ENCODE measurements at regions not wholly inside any gene's neighbourhood (a gene's known extent, or its start where the extent isn't known, plus 50 kb on each side); places are given as distances from the start of the nearest gene placed in this dataset.

- DNase-seq (ENCODE audit: low spot score) = no peak
- CTCF ChIA-PET (ENCODE audit: low intra/inter-chr PET ratio, low total read pairs) = no interaction called here
Observed at GRCh38 chr4:119921830-119922229, 144.8 kb downstream of the MAD2L1 start.

GRCh38 chr4:119906277-119906676 is 160.4 kb downstream of the MAD2L1 start:
- DNase-seq (ENCODE audit: low spot score) (no peak), ATAC-seq (no peak), FAIRE-seq (no peak)
- H3K79me2 ChIP-seq (ENCODE audit: insufficient read depth, low read length) = no peaks in the 10 kb centered on the region
- BruUV-seq (replicated peaks) = no TSS peak
- H3K9me3 ChIP-seq (ENCODE audit: low read length) = peaks cover 4% of the 10 kb centered on the region
- no peaks in the 10 kb centered on the region for H4K20me1 ChIP-seq (ENCODE audit: insufficient read depth, low read length)
- 9% methylated on average over 6 of the region's 6 CpGs for WGBS (ENCODE audit: low lambda C conversion rate)
- H3K27ac ChIP-seq (ENCODE audit: extremely low read length, insufficient read depth, low read length) = no peak overlapping the region
- no peaks in the 10 kb centered on the region for H3K4me1 ChIP-seq (ENCODE audit: insufficient read depth, low read length)
- no peak overlapping the region for H3K4me2 ChIP-seq (ENCODE audit: low read depth, low read length)
- no peak overlapping the region for H3K9ac ChIP-seq (ENCODE audit: insufficient read depth, low read depth, low read length)
- POLR2A ChIA-PET = no interaction called here
- CTCF ChIA-PET (ENCODE audit: low intra/inter-chr PET ratio, low total read pairs) = no interaction called here
- H3K27me3 ChIP-seq (ENCODE audit: control insufficient read depth in 1 of 2, insufficient read depth in 2 of 2, low read length in 2 of 2) = no peaks in the 10 kb centered on the region; a peak in 1 of 5 replicates
- H3K36me3 ChIP-seq (replicated peaks in 1 of 2; ENCODE audit: control insufficient read depth in 1 of 2, insufficient read depth in 2 of 2, low read length in 2 of 2) = no peaks in the 10 kb centered on the region
- no peak for TF ChIP-seq ZNF292 (CRISPR knock-in tag; IDR thresholded peaks at IDR 0.05; ENCODE audit: borderline replicate concordance, low read depth)
- no peak for TF ChIP-seq NR2F2 (IDR thresholded peaks at IDR 0.05; ENCODE audit: borderline replicate concordance, low read depth)
- no peak for TF ChIP-seq NFYC (CRISPR knock-in tag; IDR thresholded peaks at IDR 0.05)
- TF ChIP-seq ZNF720 (CRISPR knock-in tag; IDR thresholded peaks at IDR 0.05) = no peak
- no peak for TF ChIP-seq ZNF484 (CRISPR knock-in tag; IDR thresholded peaks at IDR 0.05; ENCODE audit: borderline replicate concordance, low read depth)
- no peak for TF ChIP-seq RELA (CRISPR knock-in tag; IDR thresholded peaks at IDR 0.05)
- no peak for TF ChIP-seq CENPX (CRISPR knock-in tag; IDR thresholded peaks at IDR 0.05)
- no peak for TF ChIP-seq SNAI1 (CRISPR knock-in tag; IDR thresholded peaks at IDR 0.05; ENCODE audit: borderline replicate concordance)
- TF ChIP-seq ATF4 (CRISPR knock-in tag; IDR thresholded peaks at IDR 0.05) = no peak
- TF ChIP-seq NFE2L2 (IDR thresholded peaks at IDR 0.05; ENCODE audit: low read length) = no peak
- TF ChIP-seq SALL2 (CRISPR knock-in tag; IDR thresholded peaks at IDR 0.05) = no peak
- H3K4me3 ChIP-seq (replicated peaks in 1 of 3; ENCODE audit: insufficient read depth in 1 of 3, low read depth in 2 of 3, low read length in 3 of 3) = no peak overlapping the region
- H2AFZ ChIP-seq (ENCODE audit: low read length) = no peak overlapping the region
- intact Hi-C loops (cut with micrococcal nuclease; ENCODE audit: unreplicated experiment) = no loop called here
- in situ Hi-C loops (cut with HindIII; ENCODE audit: extremely low pct_ligation_motif_present, low pct_unique_long_range_greater_than_20kb) = no loop called here

More at GRCh38 chr4:119921830-119922229, 144.8 kb downstream of the MAD2L1 start:
- Histone ChIP-seq H3K4me3 (replicated peaks in 1 of 3; ENCODE audit: insufficient read depth in 1 of 3, low read depth in 2 of 3, low read length in 3 of 3) (no peak overlapping the region), H3K4me2 (ENCODE audit: low read depth, low read length) (no peak overlapping the region), H3K79me2 (ENCODE audit: insufficient read depth, low read length) (no peaks in the 10 kb centered on the region), H3K4me1 (ENCODE audit: insufficient read depth, low read length) (no peaks in the 10 kb centered on the region), H3K27me3 (ENCODE audit: control insufficient read depth in 1 of 2, insufficient read depth in 2 of 2, low read length in 2 of 2) (no peaks in the 10 kb centered on the region; a peak in 1 of 5 replicates), H4K20me1 (ENCODE audit: insufficient read depth, low read length) (no peaks in the 10 kb centered on the region), H3K9me3 (ENCODE audit: low read length) (no peaks in the 10 kb centered on the region), H3K9ac (ENCODE audit: insufficient read depth, low read depth, low read length) (no peak overlapping the region), H3K36me3 (replicated peaks in 1 of 2; ENCODE audit: control insufficient read depth in 1 of 2, insufficient read depth in 2 of 2, low read length in 2 of 2) (no peaks in the 10 kb centered on the region), H2AFZ (ENCODE audit: low read length) (no peak overlapping the region), H3K27ac (ENCODE audit: extremely low read length, insufficient read depth, low read length) (no peak overlapping the region)
- intact Hi-C loops (cut with micrococcal nuclease; ENCODE audit: unreplicated experiment) = no loop called here
- BruUV-seq (replicated peaks) = no TSS peak
- ATAC-seq = no peak
- no peak for FAIRE-seq
- POLR2A ChIA-PET = no interaction called here
- TF ChIP-seq GABPA (IDR thresholded peaks at IDR 0.05; ENCODE audit: low read depth, low read length) (no peak), GABPA (CRISPR knock-in tag; IDR thresholded peaks at IDR 0.05; ENCODE audit: low read depth) (no peak), NFYC (CRISPR knock-in tag; IDR thresholded peaks at IDR 0.05) (no peak), PCBP1 (IDR thresholded peaks at IDR 0.05; ENCODE audit: borderline replicate concordance, low read depth, low read length) (no peak), TBX2 (CRISPR knock-in tag; IDR thresholded peaks at IDR 0.05; ENCODE audit: borderline replicate concordance) (no peak), NFE2L2 (IDR thresholded peaks at IDR 0.05; ENCODE audit: low read length) (no peak), THAP7 (CRISPR knock-in tag; IDR thresholded peaks at IDR 0.05) (no peak), ZNF530 (CRISPR knock-in tag; IDR thresholded peaks at IDR 0.05; ENCODE audit: low read depth) (no peak), SMYD3 (CRISPR knock-in tag; IDR thresholded peaks at IDR 0.05) (no peak), PAF1 (CRISPR knock-in tag; IDR thresholded peaks at IDR 0.05) (no peak), ZMYM4 (CRISPR knock-in tag; IDR thresholded peaks at IDR 0.05) (no peak)
- in situ Hi-C loops (cut with HindIII; ENCODE audit: extremely low pct_ligation_motif_present, low pct_unique_long_range_greater_than_20kb) = no loop called here
- 20% methylated on average over 4 of the region's 4 CpGs for WGBS (ENCODE audit: low lambda C conversion rate)
